ENCODE measurements at regions not wholly inside any gene's neighbourhood (a gene's known extent, or its start where the extent isn't known, plus 50 kb on each side); places are given as distances from the start of the nearest gene placed in this dataset.

- Histone ChIP-seq H3K27ac (ENCODE audit: low read depth in 2 of 2, low read length in 2 of 2) (no peak overlapping the region), H3K9ac (ENCODE audit: low read depth in 1 of 2, low read length in 2 of 2) (no peak overlapping the region), H3K4me1 (ENCODE audit: control insufficient read depth in 2 of 2, insufficient read depth in 2 of 2, low read length in 2 of 2) (no peaks in the 10 kb centered on the region), H3K9me3 (ENCODE audit: control insufficient read depth in 2 of 2, low read length in 2 of 2) (no peaks in the 10 kb centered on the region), H3K36me3 (ENCODE audit: control insufficient read depth in 2 of 2, insufficient read depth in 2 of 2, low read length in 2 of 2) (no peaks in the 10 kb centered on the region), H3K4me3 (ENCODE audit: low read length in 2 of 2) (no peak overlapping the region), H3K27me3 (ENCODE audit: control insufficient read depth in 2 of 2, insufficient read depth in 2 of 2, low read length in 2 of 2) (no peaks in the 10 kb centered on the region)
Observed at GRCh38 chr2:22882643-22883042, 502.3 kb upstream of the KLHL29 start.

GRCh38 chr2:22883054-22883453, 501.9 kb upstream of the KLHL29 start:
- H3K4me1 ChIP-seq (ENCODE audit: control insufficient read depth in 2 of 2, insufficient read depth in 2 of 2, low read length in 2 of 2), result no peaks in the 10 kb centered on the region
- H3K9ac ChIP-seq (ENCODE audit: low read depth in 1 of 2, low read length in 2 of 2), result no peak overlapping the region
- no peaks in the 10 kb centered on the region for H3K36me3 ChIP-seq (ENCODE audit: control insufficient read depth in 2 of 2, insufficient read depth in 2 of 2, low read length in 2 of 2)
- no peaks in the 10 kb centered on the region for H3K9me3 ChIP-seq (ENCODE audit: control insufficient read depth in 2 of 2, low read length in 2 of 2)
- no peak overlapping the region for H3K27ac ChIP-seq (ENCODE audit: low read depth in 2 of 2, low read length in 2 of 2)
- no peak overlapping the region for H3K4me3 ChIP-seq (ENCODE audit: low read length in 2 of 2)
- no peaks in the 10 kb centered on the region for H3K27me3 ChIP-seq (ENCODE audit: control insufficient read depth in 2 of 2, insufficient read depth in 2 of 2, low read length in 2 of 2)

- Histone ChIP-seq H3K4me1 (ENCODE audit: control insufficient read depth in 2 of 2, insufficient read depth in 2 of 2, low read length in 2 of 2) (no peaks in the 10 kb centered on the region), H3K4me3 (ENCODE audit: low read length in 2 of 2) (no peak overlapping the region), H3K36me3 (ENCODE audit: control insufficient read depth in 2 of 2, insufficient read depth in 2 of 2, low read length in 2 of 2) (no peaks in the 10 kb centered on the region), H3K9me3 (ENCODE audit: control insufficient read depth in 2 of 2, low read length in 2 of 2) (no peaks in the 10 kb centered on the region), H3K27ac (ENCODE audit: low read depth in 2 of 2, low read length in 2 of 2) (no peak overlapping the region), H3K27me3 (ENCODE audit: control insufficient read depth in 2 of 2, insufficient read depth in 2 of 2, low read length in 2 of 2) (no peaks in the 10 kb centered on the region), H3K9ac (ENCODE audit: low read depth in 1 of 2, low read length in 2 of 2) (no peak overlapping the region)
Observed at GRCh38 chr2:22885245-22885644, 499.7 kb upstream of the KLHL29 start.

GRCh38 chr2:22887426-22887825, 497.6 kb upstream of the KLHL29 start:
- Histone ChIP-seq H3K36me3 (ENCODE audit: control insufficient read depth in 2 of 2, insufficient read depth in 2 of 2, low read length in 2 of 2) (no peaks in the 10 kb centered on the region), H3K27me3 (ENCODE audit: control insufficient read depth in 2 of 2, insufficient read depth in 2 of 2, low read length in 2 of 2) (no peaks in the 10 kb centered on the region), H3K9me3 (ENCODE audit: control insufficient read depth in 2 of 2, low read length in 2 of 2) (no peaks in the 10 kb centered on the region), H3K4me1 (ENCODE audit: control insufficient read depth in 2 of 2, insufficient read depth in 2 of 2, low read length in 2 of 2) (no peaks in the 10 kb centered on the region), H3K9ac (ENCODE audit: low read depth in 1 of 2, low read length in 2 of 2) (no peak overlapping the region), H3K4me3 (ENCODE audit: low read length in 2 of 2) (no peak overlapping the region), H3K27ac (ENCODE audit: low read depth in 2 of 2, low read length in 2 of 2) (no peak overlapping the region)

- Histone ChIP-seq H3K36me3 (ENCODE audit: control insufficient read depth in 2 of 2, insufficient read depth in 2 of 2, low read length in 2 of 2) (no peaks in the 10 kb centered on the region), H3K9me3 (ENCODE audit: control insufficient read depth in 2 of 2, low read length in 2 of 2) (no peaks in the 10 kb centered on the region), H3K27me3 (ENCODE audit: control insufficient read depth in 2 of 2, insufficient read depth in 2 of 2, low read length in 2 of 2) (no peaks in the 10 kb centered on the region), H3K4me1 (ENCODE audit: control insufficient read depth in 2 of 2, insufficient read depth in 2 of 2, low read length in 2 of 2) (no peaks in the 10 kb centered on the region), H3K27ac (ENCODE audit: low read depth in 2 of 2, low read length in 2 of 2) (no peak overlapping the region), H3K4me3 (ENCODE audit: low read length in 2 of 2) (no peak overlapping the region), H3K9ac (ENCODE audit: low read depth in 1 of 2, low read length in 2 of 2) (no peak overlapping the region)
Observed at GRCh38 chr2:22887845-22888244, 497.1 kb upstream of the KLHL29 start.

- Histone ChIP-seq H3K4me3 (ENCODE audit: low read length in 2 of 2) (no peak overlapping the region), H3K9ac (ENCODE audit: low read depth in 1 of 2, low read length in 2 of 2) (no peak overlapping the region), H3K4me1 (ENCODE audit: control insufficient read depth in 2 of 2, insufficient read depth in 2 of 2, low read length in 2 of 2) (no peaks in the 10 kb centered on the region)
Observed at GRCh38 chr2:22890132-22890531, 494.8 kb upstream of the KLHL29 start.

GRCh38 chr2:22893761-22894517, 491.0 kb upstream of the KLHL29 start:
- no peak overlapping the region for H3K9ac ChIP-seq (ENCODE audit: low read depth in 1 of 2, low read length in 2 of 2)
- H3K27ac ChIP-seq (ENCODE audit: low read depth in 2 of 2, low read length in 2 of 2), result no peak overlapping the region
- no peaks in the 10 kb centered on the region for H3K27me3 ChIP-seq (ENCODE audit: control insufficient read depth in 2 of 2, insufficient read depth in 2 of 2, low read length in 2 of 2)
- H3K4me3 ChIP-seq (ENCODE audit: low read length in 2 of 2), result no peak overlapping the region
- H3K36me3 ChIP-seq (ENCODE audit: control insufficient read depth in 2 of 2, insufficient read depth in 2 of 2, low read length in 2 of 2), result no peaks in the 10 kb centered on the region
- no peaks in the 10 kb centered on the region for H3K4me1 ChIP-seq (ENCODE audit: control insufficient read depth in 2 of 2, insufficient read depth in 2 of 2, low read length in 2 of 2)
- H3K9me3 ChIP-seq (ENCODE audit: control insufficient read depth in 2 of 2, low read length in 2 of 2), result no peaks in the 10 kb centered on the region

More at GRCh38 chr2:22890132-22890531, 494.8 kb upstream of the KLHL29 start:
- Histone ChIP-seq H3K36me3 (ENCODE audit: control insufficient read depth in 2 of 2, insufficient read depth in 2 of 2, low read length in 2 of 2) (no peaks in the 10 kb centered on the region), H3K27ac (ENCODE audit: low read depth in 2 of 2, low read length in 2 of 2) (no peak overlapping the region), H3K9me3 (ENCODE audit: control insufficient read depth in 2 of 2, low read length in 2 of 2) (no peaks in the 10 kb centered on the region), H3K27me3 (ENCODE audit: control insufficient read depth in 2 of 2, insufficient read depth in 2 of 2, low read length in 2 of 2) (no peaks in the 10 kb centered on the region)

GRCh38 chr2:22894761-22895160, 490.2 kb upstream of the KLHL29 start:
- Histone ChIP-seq H3K4me3 (ENCODE audit: low read length in 2 of 2) (no peak overlapping the region), H3K4me1 (ENCODE audit: control insufficient read depth in 2 of 2, insufficient read depth in 2 of 2, low read length in 2 of 2) (no peaks in the 10 kb centered on the region), H3K27me3 (ENCODE audit: control insufficient read depth in 2 of 2, insufficient read depth in 2 of 2, low read length in 2 of 2) (no peaks in the 10 kb centered on the region), H3K27ac (ENCODE audit: low read depth in 2 of 2, low read length in 2 of 2) (no peak overlapping the region), H3K9ac (ENCODE audit: low read depth in 1 of 2, low read length in 2 of 2) (no peak overlapping the region), H3K36me3 (ENCODE audit: control insufficient read depth in 2 of 2, insufficient read depth in 2 of 2, low read length in 2 of 2) (no peaks in the 10 kb centered on the region), H3K9me3 (ENCODE audit: control insufficient read depth in 2 of 2, low read length in 2 of 2) (no peaks in the 10 kb centered on the region)

GRCh38 chr2:22897428-22897827, 487.6 kb upstream of the KLHL29 start:
- no peak overlapping the region for H3K9ac ChIP-seq (ENCODE audit: low read depth in 1 of 2, low read length in 2 of 2)
- no peaks in the 10 kb centered on the region for H3K4me1 ChIP-seq (ENCODE audit: control insufficient read depth in 2 of 2, insufficient read depth in 2 of 2, low read length in 2 of 2)
- H3K36me3 ChIP-seq (ENCODE audit: control insufficient read depth in 2 of 2, insufficient read depth in 2 of 2, low read length in 2 of 2), result no peaks in the 10 kb centered on the region
- H3K9me3 ChIP-seq (ENCODE audit: control insufficient read depth in 2 of 2, low read length in 2 of 2), result no peaks in the 10 kb centered on the region
- no peak overlapping the region for H3K27ac ChIP-seq (ENCODE audit: low read depth in 2 of 2, low read length in 2 of 2)
- no peak overlapping the region for H3K4me3 ChIP-seq (ENCODE audit: low read length in 2 of 2)
- H3K27me3 ChIP-seq (ENCODE audit: control insufficient read depth in 2 of 2, insufficient read depth in 2 of 2, low read length in 2 of 2), result no peaks in the 10 kb centered on the region

GRCh38 chr2:22900674-22901073, 484.3 kb upstream of the KLHL29 start:
- no peak overlapping the region for H3K4me3 ChIP-seq (ENCODE audit: low read length in 2 of 2)
- no peaks in the 10 kb centered on the region for H3K9me3 ChIP-seq (ENCODE audit: control insufficient read depth in 2 of 2, low read length in 2 of 2)
- H3K27ac ChIP-seq (ENCODE audit: low read depth in 2 of 2, low read length in 2 of 2), result no peak overlapping the region
- H3K27me3 ChIP-seq (ENCODE audit: control insufficient read depth in 2 of 2, insufficient read depth in 2 of 2, low read length in 2 of 2), result no peaks in the 10 kb centered on the region
- no peaks in the 10 kb centered on the region for H3K36me3 ChIP-seq (ENCODE audit: control insufficient read depth in 2 of 2, insufficient read depth in 2 of 2, low read length in 2 of 2)
- no peaks in the 10 kb centered on the region for H3K4me1 ChIP-seq (ENCODE audit: control insufficient read depth in 2 of 2, insufficient read depth in 2 of 2, low read length in 2 of 2)
- no peak overlapping the region for H3K9ac ChIP-seq (ENCODE audit: low read depth in 1 of 2, low read length in 2 of 2)

Measured in mucosa of rectum (tissue), 2 donors.